Thymus (tissue), 11 donors: ENCODE measurements at regions not wholly inside any gene's neighbourhood (a gene's known extent, or its start where the extent isn't known, plus 50 kb on each side); places are given as distances from the start of the nearest gene placed in this dataset.

ENCODE experiments used
- DNase-seq, 9 donors: peaks; one replicate each; pipeline ENCODE4 v3.0.0-alpha.2; 2013; ENCODE audit warnings: low spot score in 9 of 9, low read depth in 6 of 9, missing footprints in 1 of 9
- H3K27ac ChIP-seq, 2 donors: one replicate each; pipeline ENCODE4 v1.5.1; 2013; ENCODE audit warnings: control low read depth in 1 of 2, low read depth in 1 of 2, low read length in 1 of 2, mild to moderate bottlenecking in 1 of 2, moderate library complexity in 1 of 2
- H3K27me3 ChIP-seq, 2 donors: one replicate each; pipeline ENCODE4 v1.5.1; 2013; ENCODE audit warnings: low read length in 1 of 2; ENCODE audit not compliant: control insufficient read depth in 2 of 2, insufficient read depth in 1 of 2
- H3K36me3 ChIP-seq, 2 donors: one replicate each; pipeline ENCODE4 v1.5.1; 2013; ENCODE audit warnings: low read length in 1 of 2, mild to moderate bottlenecking in 1 of 2, moderate library complexity in 1 of 2; ENCODE audit not compliant: control insufficient read depth in 2 of 2, insufficient read depth in 2 of 2
- H3K4me1 ChIP-seq, 2 donors: one replicate each; pipeline ENCODE4 v1.5.1; 2013; ENCODE audit warnings: low read length in 2 of 2; ENCODE audit not compliant: control insufficient read depth in 2 of 2, insufficient read depth in 2 of 2
- H3K4me3 ChIP-seq, 2 donors: one replicate each; pipeline ENCODE4 v1.5.1; 2013; ENCODE audit warnings: low read length in 2 of 2, control low read depth in 1 of 2, mild to moderate bottlenecking in 1 of 2
- H3K9me3 ChIP-seq, 2 donors: one replicate each; pipeline ENCODE4 v1.5.1; 2013; ENCODE audit warnings: low read length in 1 of 2, mild to moderate bottlenecking in 1 of 2; ENCODE audit not compliant: control insufficient read depth in 2 of 2, insufficient read depth in 1 of 2
- WGBS: extraction: QIAGEN DNeasy Blood & Tissue Kit; methylation state at CpG from one replicate; pipeline ENCODE4 v1.1.7; 2013; 5-methylcytosine and 5-hydroxymethylcytosine counted together
- donor health status: healthy.

- Histone ChIP-seq H3K4me3 (no peak overlapping the region), H3K27me3 (no peaks in the 10 kb centered on the region), H3K4me1 (peaks cover 0 to 4% of the 10 kb centered on the region in 2 donors), H3K27ac (no peak overlapping the region), H3K36me3 (no peaks in the 10 kb centered on the region), H3K9me3 (no peaks in the 10 kb centered on the region)
- WGBS, result 96% methylated on average over 7 of the region's 7 CpGs
- no peak for DNase-seq
These were observed 52.7 kb upstream of the SERBP1 start for GRCh38 chr1:67482733-67483482.

- no peaks in the 10 kb centered on the region for H3K36me3 ChIP-seq
- H3K4me1 ChIP-seq, result peaks cover 0 to 2% of the 10 kb centered on the region in 2 donors
- H3K27me3 ChIP-seq, result no peaks in the 10 kb centered on the region
- no peaks in the 10 kb centered on the region for H3K9me3 ChIP-seq
- no peak for DNase-seq
- no peak overlapping the region for H3K4me3 ChIP-seq
- WGBS, result 90% methylated on average over 2 of the region's 2 CpGs
- no peak overlapping the region for H3K27ac ChIP-seq
These were observed 54.3 kb upstream of the SERBP1 start for GRCh38 chr1:67484492-67484891.

- Histone ChIP-seq H3K4me3 (no peak overlapping the region), H3K27ac (no peak overlapping the region), H3K9me3 (no peaks in the 10 kb centered on the region), H3K4me1 (no peaks in the 10 kb centered on the region), H3K27me3 (no peaks in the 10 kb centered on the region), H3K36me3 (no peaks in the 10 kb centered on the region)
- DNase-seq, result no peak
- 98% methylated on average over 3 of the region's 3 CpGs for WGBS
These were observed 55.0 kb upstream of the SERBP1 start for GRCh38 chr1:67485046-67485811.

- H3K4me3 ChIP-seq, result no peak overlapping the region
- no peaks in the 10 kb centered on the region for H3K9me3 ChIP-seq
- H3K36me3 ChIP-seq, result no peaks in the 10 kb centered on the region
- 46% methylated on average over 1 of the region's 1 CpG for WGBS
- H3K27me3 ChIP-seq, result no peaks in the 10 kb centered on the region
- no peak overlapping the region for H3K27ac ChIP-seq
- no peaks in the 10 kb centered on the region for H3K4me1 ChIP-seq
- DNase-seq, result peak in 2 of 9 donors; percentile 4 to 37
These were observed 59.4 kb upstream of the SERBP1 start for GRCh38 chr1:67489643-67490042.

- no peaks in the 10 kb centered on the region for H3K4me1 ChIP-seq
- WGBS, result 90% methylated on average over 3 of the region's 3 CpGs
- DNase-seq, result no peak
- H3K27ac ChIP-seq, result no peak overlapping the region
- no peaks in the 10 kb centered on the region for H3K9me3 ChIP-seq
- H3K27me3 ChIP-seq, result no peaks in the 10 kb centered on the region
- no peaks in the 10 kb centered on the region for H3K36me3 ChIP-seq
- H3K4me3 ChIP-seq, result no peak overlapping the region
These were observed 61.1 kb upstream of the SERBP1 start for GRCh38 chr1:67491280-67491679.

- Histone ChIP-seq H3K36me3 (no peaks in the 10 kb centered on the region), H3K4me1 (no peaks in the 10 kb centered on the region), H3K9me3 (no peaks in the 10 kb centered on the region), H3K4me3 (no peak overlapping the region), H3K27me3 (no peaks in the 10 kb centered on the region), H3K27ac (no peak overlapping the region)
- no peak for DNase-seq
- WGBS, result 96% methylated on average over 2 of the region's 2 CpGs
These were observed 62.9 kb upstream of the SERBP1 start for GRCh38 chr1:67493148-67493547.

- no peaks in the 10 kb centered on the region for H3K36me3 ChIP-seq
- peaks cover 0 to under 1% of the 10 kb centered on the region in 2 donors for H3K4me1 ChIP-seq
- no peaks in the 10 kb centered on the region for H3K9me3 ChIP-seq
- WGBS, result 96% methylated on average over 6 of the region's 6 CpGs
- no peak overlapping the region for H3K4me3 ChIP-seq
- no peak for DNase-seq
- no peaks in the 10 kb centered on the region for H3K27me3 ChIP-seq
- H3K27ac ChIP-seq, result no peak overlapping the region
These were observed 65.1 kb upstream of the SERBP1 start for GRCh38 chr1:67495327-67495726.

GRCh38 chr1:67496329-67496728, 66.1 kb upstream of the SERBP1 start:
- 94% methylated on average over 9 of the region's 9 CpGs for WGBS
- peaks cover 0 to 6% of the 10 kb centered on the region in 2 donors for H3K4me1 ChIP-seq
- no peaks in the 10 kb centered on the region for H3K36me3 ChIP-seq
- no peak overlapping the region for H3K4me3 ChIP-seq
- no peaks in the 10 kb centered on the region for H3K27me3 ChIP-seq
- H3K27ac ChIP-seq, result no peak overlapping the region
- no peaks in the 10 kb centered on the region for H3K9me3 ChIP-seq
- DNase-seq, result no peak

GRCh38 chr1:67500413-67500959, 70.3 kb upstream of the SERBP1 start:
- H3K27me3 ChIP-seq, result no peaks in the 10 kb centered on the region
- no peak overlapping the region for H3K27ac ChIP-seq
- no peak overlapping the region for H3K4me3 ChIP-seq
- no peaks in the 10 kb centered on the region for H3K36me3 ChIP-seq
- peak; percentile 69 to 93 (median 82) for DNase-seq
- peaks cover 0 to 6% of the 10 kb centered on the region in 2 donors for H3K4me1 ChIP-seq
- no peaks in the 10 kb centered on the region for H3K9me3 ChIP-seq
- 4% methylated on average over 18 of the region's 18 CpGs for WGBS
